Left ventricle myocardium inferior (tissue), 1 donor: ENCODE measurements at regions not wholly inside any gene's neighbourhood (a gene's known extent, or its start where the extent isn't known, plus 50 kb on each side); places are given as distances from the start of the nearest gene placed in this dataset.
"Not testable (repeated sequence)": the region's sequence is repeated elsewhere in the genome, so short reads cannot be mapped to it uniquely, and the experiment has no call there.

ENCODE experiments used
- DNase-seq: peaks from one replicate; pipeline ENCODE4 v3.0.0-alpha.2; 2020
- H3K27ac ChIP-seq: fragments of 200-600 bp; replicated peaks from 2 replicates; pipeline ENCODE4 v1.8.0; 2021
- H3K27me3 ChIP-seq: fragments of 200-600 bp; 2 replicates; pipeline ENCODE4 v1.8.0; 2021; ENCODE audit warnings: low read depth
- H3K36me3 ChIP-seq: fragments of 200-600 bp; 2 replicates; pipeline ENCODE4 v1.8.0; 2021
- H3K4me1 ChIP-seq: fragments of 200-600 bp; 2 replicates; pipeline ENCODE4 v1.8.0; 2021
- H3K4me3 ChIP-seq: fragments of 200-600 bp; 2 replicates; pipeline ENCODE4 v1.8.0; 2021; ENCODE audit warnings: mild to moderate bottlenecking, moderate library complexity
- H3K9me3 ChIP-seq: fragments of 200-600 bp; replicated peaks from 2 replicates; pipeline ENCODE4 v1.8.0; 2021
- CTCF ChIP-seq: fragments of 200-600 bp; IDR thresholded peaks from 2 replicates; pipeline ENCODE4 v1.8.0; 2021; ENCODE audit warnings: antibody characterized with exemption, mild to moderate bottlenecking, borderline replicate concordance
- intact Hi-C: fragments of 100-400 bp; cut with micrococcal nuclease; formaldehyde crosslinking; loops from one replicate; pipeline ENCODE4 v1.11.0; 2022
- donor health status: DM: no; HTN: yes; CAD: no; lungs with severe emphysema.

GRCh38 chr19:14300303-14300702, 80.9 kb upstream of the ADGRE5 start:
- Histone ChIP-seq H3K27ac (no peak overlapping the region), H3K4me3 (no peak overlapping the region), H3K9me3 (no peaks in the 10 kb centered on the region), H3K36me3 (no peaks in the 10 kb centered on the region), H3K4me1 (no peaks in the 10 kb centered on the region), H3K27me3 (peaks cover 45% of the 10 kb centered on the region)
- TF ChIP-seq CTCF = no peak
- intact Hi-C loops = no loop called here
- DNase-seq = no peak

GRCh38 chr19:14299224-14299827, 81.9 kb upstream of the ADGRE5 start:
- H3K27me3 ChIP-seq = peaks cover 40% of the 10 kb centered on the region
- DNase-seq, H3K36me3 ChIP-seq, H3K4me3 ChIP-seq, H3K4me1 ChIP-seq, intact Hi-C loops, H3K27ac ChIP-seq, H3K9me3 ChIP-seq: not testable (repeated sequence)

GRCh38 chr19:14297883-14298576, 83.2 kb upstream of the ADGRE5 start:
- DNase-seq = peak; percentile 20
- H3K4me1 ChIP-seq, H3K36me3 ChIP-seq, H3K4me3 ChIP-seq, H3K9me3 ChIP-seq, H3K27ac ChIP-seq, intact Hi-C loops: not testable (repeated sequence)
- peaks cover 37% of the 10 kb centered on the region for H3K27me3 ChIP-seq

- intact Hi-C loops, H3K4me3 ChIP-seq: not testable (repeated sequence)
These were observed 86.3 kb upstream of the ADGRE5 start for GRCh38 chr19:14294974-14295373.

GRCh38 chr19:14293816-14294170, 87.5 kb upstream of the ADGRE5 start:
- intact Hi-C loops, DNase-seq, H3K4me1 ChIP-seq, H3K36me3 ChIP-seq, H3K4me3 ChIP-seq, H3K9me3 ChIP-seq, H3K27ac ChIP-seq: not testable (repeated sequence)
- peaks cover 28% of the 10 kb centered on the region for H3K27me3 ChIP-seq

More at GRCh38 chr19:14294974-14295373, 86.3 kb upstream of the ADGRE5 start:
- peaks cover 37% of the 10 kb centered on the region for H3K27me3 ChIP-seq
- H3K4me1 ChIP-seq, H3K27ac ChIP-seq, H3K9me3 ChIP-seq, H3K36me3 ChIP-seq, DNase-seq: not testable (repeated sequence)

GRCh38 chr19:14293101-14293815, 87.3 kb upstream of the ADGRL1 start:
- DNase-seq, H3K4me3 ChIP-seq, H3K9me3 ChIP-seq, intact Hi-C loops, H3K27ac ChIP-seq, H3K36me3 ChIP-seq, H3K4me1 ChIP-seq: not testable (repeated sequence)
- peaks cover 27% of the 10 kb centered on the region for H3K27me3 ChIP-seq

- H3K36me3 ChIP-seq, intact Hi-C loops, DNase-seq, H3K9me3 ChIP-seq, H3K4me3 ChIP-seq, H3K4me1 ChIP-seq, H3K27ac ChIP-seq: not testable (repeated sequence)
- peaks cover 27% of the 10 kb centered on the region for H3K27me3 ChIP-seq
These were observed 83.8 kb upstream of the ADGRL1 start for GRCh38 chr19:14289810-14290209.

- H3K36me3 ChIP-seq, H3K4me3 ChIP-seq, H3K4me1 ChIP-seq, DNase-seq, intact Hi-C loops, H3K27ac ChIP-seq, H3K9me3 ChIP-seq: not testable (repeated sequence)
- H3K27me3 ChIP-seq = peaks cover 20% of the 10 kb centered on the region
These were observed 81.9 kb upstream of the ADGRL1 start for GRCh38 chr19:14287837-14288236.

- H3K36me3 ChIP-seq, intact Hi-C loops, H3K4me3 ChIP-seq, DNase-seq, H3K9me3 ChIP-seq, H3K27me3 ChIP-seq, H3K27ac ChIP-seq, H3K4me1 ChIP-seq: not testable (repeated sequence)
These were observed 80.6 kb upstream of the ADGRL1 start for GRCh38 chr19:14286594-14286993.

GRCh38 chr19:14285726-14286125, 79.8 kb upstream of the ADGRL1 start:
- H3K4me1 ChIP-seq, intact Hi-C loops, H3K9me3 ChIP-seq, H3K4me3 ChIP-seq, H3K36me3 ChIP-seq, DNase-seq, H3K27ac ChIP-seq, H3K27me3 ChIP-seq: not testable (repeated sequence)

- H3K4me1 ChIP-seq, H3K4me3 ChIP-seq, intact Hi-C loops, DNase-seq, H3K9me3 ChIP-seq, H3K36me3 ChIP-seq, H3K27ac ChIP-seq: not testable (repeated sequence)
- H3K27me3 ChIP-seq = peaks cover 14% of the 10 kb centered on the region
These were observed 78.0 kb upstream of the ADGRL1 start for GRCh38 chr19:14283813-14284520.

GRCh38 chr19:14279270-14279669, 73.3 kb upstream of the ADGRL1 start:
- DNase-seq, H3K27ac ChIP-seq, H3K4me1 ChIP-seq, H3K9me3 ChIP-seq, H3K4me3 ChIP-seq, H3K36me3 ChIP-seq, intact Hi-C loops: not testable (repeated sequence)
- peaks cover 38% of the 10 kb centered on the region for H3K27me3 ChIP-seq
